NCI-H128 (cell line): ENCODE measurements at regions not wholly inside any gene's neighbourhood (a gene's known extent, or its start where the extent isn't known, plus 50 kb on each side); places are given as distances from the start of the nearest gene placed in this dataset.
"Not testable (repeated sequence)": the region's sequence is repeated elsewhere in the genome, so short reads cannot be mapped to it uniquely, and the experiment has no call there.

Source experiments
- DNase-seq: peaks from one replicate; lab custom pipeline; 2025; ENCODE audit not compliant: unreplicated experiment; lab: John Stamatoyannopoulos, UW

DNA sequence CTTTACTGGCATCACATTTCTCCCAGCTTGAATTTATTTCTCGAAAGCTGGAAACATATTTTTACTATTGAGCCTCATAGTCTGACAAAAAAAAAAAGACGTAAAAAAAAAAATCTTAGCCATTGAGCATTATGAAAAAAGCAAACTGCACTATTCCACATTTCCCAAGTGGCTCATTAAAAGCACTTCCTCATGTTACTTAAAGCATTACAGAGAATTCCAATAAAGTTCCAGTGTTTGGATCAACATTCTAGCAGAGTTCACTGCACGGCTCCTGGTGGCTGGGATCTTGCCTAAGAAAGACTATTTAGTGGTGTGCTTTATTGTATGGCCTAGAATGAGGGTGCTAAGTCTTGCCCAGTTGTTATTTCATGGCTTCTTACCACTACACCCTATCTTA, 476.2 kb downstream of the PPARGC1A start:
- no peak for DNase-seq

DNA sequence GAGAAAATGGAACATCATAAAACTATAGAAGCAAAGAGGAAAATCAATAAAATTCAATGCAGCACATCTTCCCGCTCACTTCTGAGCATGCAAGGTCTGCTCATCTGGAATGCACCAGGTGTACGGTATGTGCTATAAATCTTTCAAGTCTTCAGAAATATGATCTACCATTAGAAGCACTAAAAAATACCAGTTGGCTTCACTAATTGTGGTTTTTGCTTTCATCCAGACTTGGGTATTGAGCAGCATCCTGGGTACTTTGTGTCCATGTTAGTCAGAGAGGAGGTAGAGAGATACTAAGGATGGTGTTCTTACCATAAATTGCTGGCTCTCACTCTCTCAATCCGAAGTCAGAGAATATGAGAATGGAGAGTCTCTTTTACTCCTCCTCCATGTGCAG, 477.1 kb downstream of the PPARGC1A start:
- DNase-seq = no peak

DNA sequence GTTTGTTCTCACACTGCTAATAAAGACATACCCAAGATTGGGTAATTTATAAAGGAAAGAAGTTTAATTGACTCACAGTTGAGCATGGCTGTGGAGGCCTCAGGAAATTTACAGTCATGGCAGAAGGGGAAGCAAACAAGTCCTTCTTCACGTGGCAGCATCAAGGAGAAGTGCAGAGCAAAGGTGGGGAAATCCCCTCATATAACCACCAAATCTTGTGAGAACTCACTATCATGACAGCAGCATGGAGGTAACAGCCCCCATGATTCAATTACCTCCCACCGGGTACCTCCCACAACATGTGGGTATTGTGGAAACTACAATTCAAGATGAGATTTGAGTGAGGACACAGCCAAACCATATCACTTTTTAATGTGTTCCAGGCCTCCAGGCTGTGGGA, 480.9 kb downstream of the PPARGC1A start:
- not testable (repeated sequence) for DNase-seq

- no peak for DNase-seq
These were observed 488.3 kb downstream of the PPARGC1A start for GRCh38 chr4:23401572-23401971.

DNA sequence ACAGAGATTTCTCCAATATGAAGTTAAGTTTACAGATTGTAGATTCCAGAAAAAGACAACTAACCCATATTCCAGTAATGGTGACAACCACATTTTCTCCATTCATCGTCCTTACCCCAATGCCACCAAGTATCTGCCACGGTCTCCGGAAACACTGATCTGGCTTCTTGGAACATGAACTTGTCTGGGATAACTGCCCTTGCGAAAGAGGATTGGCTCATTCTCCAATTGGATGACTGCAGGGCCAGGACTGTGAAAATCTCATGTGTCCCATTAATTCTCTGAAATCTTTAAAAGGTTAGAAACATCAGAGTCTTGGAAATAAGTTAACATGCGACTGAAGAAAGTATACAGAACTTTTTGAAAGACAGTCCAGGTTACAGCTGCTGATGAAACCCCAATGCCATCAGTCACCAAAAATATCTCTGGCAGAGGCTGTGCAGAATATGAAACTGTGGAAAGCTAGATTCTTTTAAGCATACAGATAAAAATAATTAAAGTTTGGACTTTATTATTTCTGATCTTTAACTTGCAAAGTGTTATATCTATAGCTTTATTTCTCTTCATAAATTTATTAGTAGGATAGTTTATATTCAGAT, 496.9 kb downstream of the PPARGC1A start:
- DNase-seq = no peak

DNA sequence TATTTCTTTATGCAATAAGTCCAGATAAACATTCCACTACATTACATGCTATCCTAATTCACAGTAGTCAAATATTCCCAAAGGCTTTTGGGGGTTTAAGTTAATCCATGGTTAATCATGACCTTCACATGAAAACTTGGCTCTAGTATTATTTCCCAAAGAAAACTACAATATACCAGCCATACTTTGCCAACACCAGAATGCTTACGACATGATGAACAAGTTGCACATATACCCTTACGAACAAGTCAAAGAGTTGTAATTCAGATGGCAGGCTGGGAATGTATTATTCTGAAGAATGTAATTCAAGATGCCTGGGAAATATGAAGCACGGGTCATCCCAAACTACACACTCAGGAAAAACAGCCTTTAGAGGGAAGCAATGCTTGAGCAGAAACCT, 499.6 kb downstream of the PPARGC1A start:
- DNase-seq = no peak

DNA sequence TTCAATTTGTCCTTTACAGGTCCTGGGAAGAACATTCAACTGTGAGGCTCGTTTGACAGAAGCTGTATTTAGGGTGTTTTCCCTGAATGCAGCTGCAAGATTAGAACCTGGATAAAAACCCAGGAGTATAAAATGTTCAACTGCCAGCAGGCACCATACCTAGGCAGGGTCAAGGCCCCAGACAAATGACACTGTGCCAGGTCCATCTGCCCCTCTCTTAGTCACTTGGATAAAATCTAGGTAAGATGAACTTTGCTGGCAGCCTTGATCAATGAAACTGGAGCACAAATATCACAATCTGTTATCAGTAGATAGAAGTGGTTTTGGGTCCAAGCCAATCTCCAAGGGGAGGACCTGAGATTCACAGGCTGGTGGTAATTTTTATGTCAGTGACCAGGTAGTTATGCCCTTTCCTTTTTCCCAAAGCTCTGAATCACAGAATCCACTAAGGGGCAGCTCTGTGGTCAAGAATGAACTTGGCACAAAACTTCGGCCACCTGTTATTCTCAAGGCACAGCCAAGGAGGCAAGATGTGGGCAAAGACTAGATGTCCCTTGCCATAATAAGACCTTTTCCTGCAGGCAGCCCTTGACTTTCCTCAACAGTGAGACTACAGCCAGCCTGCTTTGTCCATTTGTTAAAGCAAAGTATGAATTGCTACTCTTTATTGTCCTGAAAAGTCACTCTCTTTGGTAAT, 501.0 kb downstream of the PPARGC1A start:
- DNase-seq = no peak

DNA sequence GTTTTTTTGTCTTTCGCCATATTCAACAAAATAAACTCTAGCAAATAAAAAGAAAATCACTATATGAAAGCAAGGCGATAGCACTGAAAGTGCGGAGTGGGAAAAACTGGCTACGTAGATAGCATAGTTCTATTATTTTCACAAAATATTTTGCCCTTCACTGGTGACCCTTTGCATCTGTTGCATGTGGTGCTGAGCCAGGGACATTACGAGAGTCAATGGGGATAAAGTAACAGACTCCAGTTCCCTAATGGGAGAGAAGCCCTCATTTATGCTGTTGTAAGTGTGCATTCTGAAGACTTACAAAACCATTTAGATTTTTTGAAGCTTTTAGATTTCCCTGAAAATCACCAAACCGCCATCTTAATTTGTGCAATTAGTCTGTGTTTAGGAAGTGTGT, 501.6 kb downstream of the PPARGC1A start:
- DNase-seq = no peak

- no peak for DNase-seq
These were observed 505.1 kb downstream of the PPARGC1A start for GRCh38 chr4:23384741-23385140.

DNA sequence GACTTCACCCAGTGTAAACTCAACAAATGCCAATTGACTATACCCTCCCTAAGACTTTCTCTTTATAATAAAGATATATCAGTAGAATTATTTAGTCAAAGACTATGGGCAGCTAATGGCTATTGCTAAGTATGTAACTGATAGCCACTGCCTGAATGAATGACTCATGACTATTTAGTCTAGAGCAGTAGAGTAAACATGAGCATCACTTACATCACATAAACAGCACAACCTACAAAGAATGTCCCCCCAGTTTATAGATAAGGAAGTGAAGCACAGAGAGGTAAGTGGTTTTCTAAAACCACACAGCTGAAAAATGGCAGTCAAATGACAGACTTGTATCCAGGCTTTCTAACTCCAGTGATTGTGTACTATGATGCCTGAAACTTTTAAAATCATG, 507.0 kb downstream of the PPARGC1A start:
- DNase-seq = no peak

DNA sequence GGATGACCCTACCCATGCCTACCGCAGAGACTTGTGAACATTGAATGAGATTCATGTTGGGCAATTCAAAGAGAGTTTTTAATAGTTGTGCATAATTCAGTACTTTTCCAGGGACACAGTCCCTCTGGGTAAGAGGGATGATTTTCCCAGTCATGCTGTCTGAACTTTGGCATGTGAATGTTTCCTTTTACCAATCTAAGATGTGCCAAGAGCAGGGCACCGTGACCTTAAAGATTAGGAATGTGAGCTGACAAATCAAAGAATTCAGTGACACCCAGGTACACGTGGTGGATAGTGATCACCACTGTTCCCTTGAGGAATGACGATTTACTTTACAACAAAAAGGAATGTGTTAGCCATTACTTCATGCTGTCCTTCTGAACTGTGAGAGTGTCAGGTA, 515.6 kb downstream of the PPARGC1A start:
- no peak for DNase-seq

GRCh38 chr4:23373261-23373660, 516.6 kb downstream of the PPARGC1A start:
- no peak for DNase-seq

DNA sequence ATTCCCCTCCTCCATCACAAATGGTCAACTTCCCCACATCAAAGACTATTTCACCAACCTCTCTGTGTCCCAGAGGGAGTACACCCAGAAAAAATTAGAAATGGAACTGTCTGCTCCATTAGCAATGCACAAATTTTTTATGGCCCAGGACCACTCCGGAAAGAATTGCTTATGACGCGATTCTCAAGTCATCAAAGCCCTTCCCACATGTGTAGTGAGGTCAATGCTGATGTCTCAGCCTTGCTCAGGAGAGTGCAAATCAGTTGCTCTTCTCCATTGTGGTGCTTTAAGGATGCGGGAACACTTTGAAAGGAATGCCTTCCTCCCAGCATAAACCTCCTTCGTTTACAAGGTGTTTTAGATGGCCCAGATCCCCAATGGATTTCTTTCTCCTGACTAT, 518.3 kb downstream of the PPARGC1A start:
- DNase-seq = no peak

DNA sequence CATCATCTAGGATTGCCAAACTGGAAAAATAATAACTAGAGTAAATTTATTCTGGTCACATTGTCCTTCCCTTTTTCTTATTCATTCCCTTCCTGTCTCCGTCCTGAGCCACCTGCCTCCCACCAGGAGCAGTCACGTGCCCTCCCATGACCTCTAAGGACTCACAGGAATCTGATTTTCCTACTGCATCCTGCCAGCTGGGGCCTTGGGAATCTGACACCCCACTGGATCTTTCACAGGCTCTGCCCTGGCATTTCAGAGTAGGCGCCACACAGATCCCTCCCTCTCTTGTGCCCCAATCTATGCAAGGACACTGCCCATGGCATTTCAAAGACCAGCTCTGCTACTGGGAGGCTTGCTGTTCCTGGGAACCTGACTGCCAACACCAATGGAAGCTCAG, 520.5 kb downstream of the PPARGC1A start:
- DNase-seq = no peak

- no peak for DNase-seq
These were observed 521.7 kb downstream of the PPARGC1A start for GRCh38 chr4:23368081-23368697.

- no peak for DNase-seq
These were observed 523.3 kb downstream of the PPARGC1A start for GRCh38 chr4:23366557-23366906.

- no peak for DNase-seq
These were observed 523.8 kb downstream of the PPARGC1A start for GRCh38 chr4:23365871-23366556.

DNA sequence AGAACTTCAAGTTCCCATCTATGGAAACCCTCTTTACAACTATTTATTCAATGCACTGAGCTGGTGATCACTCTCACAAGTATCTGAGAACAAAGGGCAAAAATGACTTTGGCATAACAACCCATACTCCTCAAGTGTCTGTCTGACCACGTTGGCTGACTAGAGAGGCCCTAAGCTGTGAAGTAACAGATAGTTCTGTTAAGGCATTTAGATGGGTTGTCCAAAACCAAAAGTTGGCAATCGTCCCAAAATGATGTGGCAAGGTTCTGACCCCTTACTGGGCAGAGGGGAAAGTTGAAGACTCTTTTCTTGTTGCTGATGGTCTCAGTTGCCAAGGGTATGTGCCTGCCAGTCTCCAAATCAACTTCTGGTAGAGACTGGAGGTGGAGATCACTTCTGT, 524.8 kb downstream of the PPARGC1A start:
- DNase-seq = no peak

DNA sequence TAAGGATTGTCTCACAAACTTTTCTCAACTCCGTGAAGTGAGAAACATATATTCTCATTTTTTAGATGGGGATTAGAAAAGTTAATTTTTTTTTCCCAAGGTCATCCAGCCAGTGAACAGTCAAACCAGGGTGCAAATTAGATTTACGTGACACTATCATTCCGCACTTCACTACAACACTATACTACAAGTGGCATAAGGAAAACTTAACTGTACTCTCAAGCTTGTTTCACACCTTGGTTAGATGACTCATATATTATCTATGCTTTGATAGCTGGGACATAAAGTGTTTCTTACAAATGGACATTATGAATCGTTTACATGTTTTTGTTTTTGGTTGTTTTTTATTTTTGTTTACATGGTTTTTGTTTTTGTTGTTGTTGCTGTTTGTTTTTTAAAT, 525.7 kb downstream of the PPARGC1A start:
- DNase-seq = no peak

- DNase-seq = no peak
These were observed 528.4 kb downstream of the PPARGC1A start for GRCh38 chr4:23361453-23361852.

DNA sequence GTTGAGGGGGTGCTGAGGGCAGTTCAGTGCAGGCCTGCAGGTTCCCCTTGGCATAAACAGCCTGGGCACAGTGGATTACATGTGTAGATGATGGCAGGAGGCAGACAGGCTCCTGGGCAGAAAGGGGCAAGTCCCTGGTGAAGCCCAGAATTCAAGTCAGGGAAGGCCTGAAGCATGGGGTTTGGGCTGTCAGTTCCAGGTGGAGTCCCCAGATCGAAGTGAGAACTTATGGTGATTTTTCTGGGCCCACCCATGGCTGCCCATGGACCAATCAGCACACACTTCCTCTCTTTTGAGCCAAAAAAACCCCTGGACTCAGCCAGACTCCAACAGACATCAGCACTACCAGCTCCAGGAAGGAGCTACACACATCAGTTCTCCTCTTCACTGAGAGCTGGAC, 529.1 kb downstream of the PPARGC1A start:
- DNase-seq = no peak

DNA sequence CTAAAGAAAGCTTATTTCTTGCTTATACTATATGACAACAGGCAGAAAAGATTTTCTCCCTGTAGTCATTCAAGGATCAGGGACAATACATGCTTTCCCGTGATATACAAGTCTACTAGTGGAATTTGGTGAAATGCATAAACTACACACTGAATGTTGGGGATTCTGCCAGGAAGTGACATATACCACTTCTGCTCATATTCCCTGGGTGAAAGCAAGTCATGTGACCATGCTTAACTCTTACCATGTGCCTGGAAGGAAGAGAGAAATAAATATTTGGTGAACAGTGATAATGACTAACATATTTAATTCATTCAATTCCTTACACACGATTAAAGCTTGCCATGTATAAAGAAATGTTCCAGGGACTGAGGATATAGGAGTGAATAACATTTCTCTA, 534.6 kb downstream of the PPARGC1A start:
- no peak for DNase-seq
